K562 (cell line): ENCODE measurements at regions not wholly inside any gene's neighbourhood (a gene's known extent, or its start where the extent isn't known, plus 50 kb on each side); places are given as distances from the start of the nearest gene placed in this dataset.

Experiments used
- ATAC-seq: fragments of 200-7000 bp; cut with Tn5 transposase; 3 replicates; pipeline ENCODE4 v1.9.1; 2020; ENCODE audit warnings: moderate library complexity
- BruUV-seq: library from RNA; stranded (reverse); fragments of 400-500 nt; replicated peaks from 2 replicates; lab custom pipeline; 2021; lab: Mats Ljungman, UMichigan
- CTCF ChIA-PET: fragments of 300-600 bp; formaldehyde crosslinking; extraction: SDS; loops from one replicate; lab custom pipeline; 2021; ENCODE audit warnings: low intra/inter-chr PET ratio; lab: Yijun Ruan, JAX
- POLR2A ChIA-PET: fragments of 300-600, 350-650 bp; sonication (Branson Sonifier 250); formaldehyde crosslinking; extraction: SDS; loops from one replicate; lab custom pipeline; 2021; ENCODE audit warnings: antibody characterized with exemption, inconsistent platforms; lab: Yijun Ruan, JAX
- DNase-seq, 4 experiments: peaks; one replicate each; pipeline versions ENCODE4 v3.0.0 to v3.0.0-alpha.2; 2011 to 2018; ENCODE audit warnings: low spot score in 3 of 4, mixed read lengths in 3 of 4; ENCODE audit errors: extremely low read depth in 1 of 4
- FAIRE-seq: peaks from 2 replicates; lab custom pipeline; 2011; peaks lifted over from hg19 to GRCh38; lab: Jason Lieb, UNC
- H2AFZ ChIP-seq: 2 replicates; pipeline ENCODE4 v1.6.0; 2011; ENCODE audit warnings: low read depth, low read length, control low read depth, inconsistent platforms
- H3K27ac ChIP-seq: fragments of 200-600 bp; 3 replicates; pipeline ENCODE4 v1.8.0; 2011; ENCODE audit warnings: low read depth, mild to moderate bottlenecking, control low read depth, inconsistent platforms, low read length, moderate library complexity, mixed read lengths; ENCODE audit errors: extremely low read depth
- H3K27me3 ChIP-seq, 2 experiments: fragments of 300-600 bp in 1 of 2; 2 replicates in 1 of 2; 3 replicates in 1 of 2; pipeline versions ENCODE4 v1.6.0 to v1.8.0; 2011; ENCODE audit warnings: inconsistent platforms in 2 of 2, low read length in 2 of 2, mild to moderate bottlenecking in 1 of 2, mixed read lengths in 1 of 2, moderate library complexity in 1 of 2; ENCODE audit not compliant: control insufficient read depth in 2 of 2, insufficient read depth in 2 of 2
- H3K36me3 ChIP-seq: fragments of 300-600 bp; 3 replicates; pipeline ENCODE4 v1.8.0; 2011; ENCODE audit warnings: mild to moderate bottlenecking, low read length, inconsistent platforms; ENCODE audit not compliant: control insufficient read depth, insufficient read depth
- H3K4me1 ChIP-seq, 2 experiments: fragments of 200-600 bp in 1 of 2; replicated peaks in 1 of 2; 2 replicates in 1 of 2; 3 replicates in 1 of 2; pipeline versions ENCODE4 v1.5.1 to v1.8.0; 2011; ENCODE audit warnings: inconsistent platforms in 2 of 2, low read length in 2 of 2, mild to moderate bottlenecking in 1 of 2, mixed read lengths in 1 of 2, moderate library complexity in 1 of 2; ENCODE audit not compliant: control insufficient read depth in 2 of 2, insufficient read depth in 2 of 2
- H3K4me2 ChIP-seq: 2 replicates; pipeline ENCODE4 v1.6.1; 2011; ENCODE audit warnings: low read length, control low read depth, inconsistent platforms, mixed read lengths; ENCODE audit not compliant: insufficient read depth
- H3K4me3 ChIP-seq: fragments of 200-600 bp; sonication (generic), shearing (Covaris generic); 2 replicates; pipeline ENCODE4 v1.5.1; 2016; ENCODE audit warnings: control low read depth, inconsistent platforms
- H3K79me2 ChIP-seq: fragments of 200-600 bp; 3 replicates; pipeline ENCODE4 v1.8.0; 2011; ENCODE audit warnings: low read length, inconsistent platforms; ENCODE audit not compliant: control insufficient read depth, insufficient read depth
- H3K9ac ChIP-seq, 2 experiments: 2 replicates each; pipeline versions ENCODE4 v1.6.0 to v1.6.1; 2011; ENCODE audit warnings: low read depth in 2 of 2, low read length in 2 of 2, control low read depth in 1 of 2, inconsistent platforms in 1 of 2, mild to moderate bottlenecking in 1 of 2, mixed read lengths in 1 of 2; ENCODE audit not compliant: insufficient read depth in 1 of 2
- H3K9me1 ChIP-seq: one replicate; pipeline ENCODE4 v1.6.0; 2011; ENCODE audit warnings: inconsistent platforms, mild to moderate bottlenecking, low read length, moderate library complexity; ENCODE audit not compliant: control insufficient read depth, insufficient read depth
- H3K9me3 ChIP-seq: replicated peaks from 2 replicates; pipeline ENCODE4 v1.5.1; 2011; ENCODE audit warnings: low read depth, low read length, inconsistent platforms; ENCODE audit not compliant: control insufficient read depth, insufficient read depth
- H4K20me1 ChIP-seq: replicated peaks from 2 replicates; pipeline ENCODE4 v1.6.1; 2011; ENCODE audit warnings: low read length, inconsistent platforms, mixed read lengths; ENCODE audit not compliant: control insufficient read depth, insufficient read depth
- CBFA2T2 ChIP-seq: fragments of 450-650 bp; conservative IDR thresholded peaks from 2 replicates; pipeline ENCODE4 v1.6.1; 2017; ENCODE audit warnings: mild to moderate bottlenecking
- CBFA2T3 ChIP-seq: fragments of 450-650 bp; IDR thresholded peaks from 2 replicates; pipeline ENCODE4 v1.6.1; 2017
- CBX1 ChIP-seq: sonication (generic); IDR thresholded peaks from 2 replicates; pipeline ENCODE4 v1.6.1; 2016; ENCODE audit warnings: antibody characterized with exemption, low read depth, mild to moderate bottlenecking
- JUN ChIP-seq, 2 experiments: sonication (generic) in 1 of 2; formaldehyde crosslinking in 1 of 2; IDR thresholded peaks; 2 replicates each; pipeline versions ENCODE4 v1.6.1 to v1.8.0; 2012 to 2022; ENCODE audit warnings: borderline replicate concordance in 2 of 2, mild to moderate bottlenecking in 2 of 2, improper control_type of control experiment in 1 of 2, low read depth in 1 of 2, low read length in 1 of 2, missing genetic modification reagents in 1 of 2
- KLF13 ChIP-seq: fragments of 450-650 bp; IDR thresholded peaks from 2 replicates; pipeline ENCODE4 v1.6.1; 2016; ENCODE audit warnings: missing genetic modification characterization, low read depth, mild to moderate bottlenecking, missing compliant biosample characterization, moderate library complexity, borderline replicate concordance
- NCOA1 ChIP-seq: fragments of 450-650 bp; IDR thresholded peaks from 2 replicates; pipeline ENCODE4 v1.6.1; 2016; ENCODE audit warnings: low read depth
- NFYB ChIP-seq: IDR thresholded peaks from 2 replicates; pipeline ENCODE4 v1.6.1; 2011; ENCODE audit warnings: mild to moderate bottlenecking, moderate library complexity; ENCODE audit not compliant: insufficient read length; ENCODE audit errors: extremely low read depth
- POLR3G ChIP-seq: IDR thresholded peaks from 2 replicates; pipeline ENCODE4 v1.6.1; 2011; ENCODE audit not compliant: insufficient read length, insufficient replicate concordance; ENCODE audit errors: extremely low read depth
- SUPT5H ChIP-seq: fragments of 450-650 bp; IDR thresholded peaks from 2 replicates; pipeline ENCODE4 v1.6.1; 2016
- XRCC5 ChIP-seq: fragments of 200-400 bp; formaldehyde crosslinking; IDR thresholded peaks from 2 replicates; pipeline ENCODE4 v1.6.1; 2017; ENCODE audit warnings: low read depth, mild to moderate bottlenecking, low read length
- ZBTB7A ChIP-seq: IDR thresholded peaks from 2 replicates; pipeline ENCODE4 v1.6.1; 2011; ENCODE audit warnings: low read depth, mild to moderate bottlenecking, low read length, moderate library complexity, borderline replicate concordance; ENCODE audit not compliant: control insufficient read depth
- ZNF146 ChIP-seq: IDR thresholded peaks from one replicate; pipeline ENCODE4 v1.6.1; 2018; ENCODE audit warnings: missing compliant biosample characterization; ENCODE audit not compliant: unreplicated experiment
- ZNF3 ChIP-seq: fragments of 250-450 bp; sonication (Bioruptor Pico); IDR thresholded peaks from 2 replicates; pipeline ENCODE4 v1.5.0; 2021; ENCODE audit warnings: mild to moderate bottlenecking, moderate library complexity
- ZNF347 ChIP-seq: fragments of 450-650 bp; formaldehyde crosslinking; IDR thresholded peaks from 2 replicates; pipeline ENCODE4 v1.4.0; 2020; ENCODE audit warnings: low read depth, mild to moderate bottlenecking, moderate library complexity
- ZNF444 ChIP-seq: fragments of 250-450 bp; sonication (Bioruptor Pico); IDR thresholded peaks from 2 replicates; pipeline ENCODE4 v1.4.0; 2020; ENCODE audit warnings: mild to moderate bottlenecking, moderate library complexity
- ZNF551 ChIP-seq: fragments of 250-450 bp; sonication (Bioruptor Pico); IDR thresholded peaks from 2 replicates; pipeline ENCODE4 v1.5.0; 2021; ENCODE audit warnings: mild to moderate bottlenecking, moderate library complexity
- ZNF561 ChIP-seq: fragments of 450-650 bp; formaldehyde crosslinking; conservative IDR thresholded peaks from 2 replicates; pipeline ENCODE4 v1.4.0; 2020; ENCODE audit warnings: mild to moderate bottlenecking, moderate library complexity
- ZNF695 ChIP-seq: fragments of 450-650 bp; formaldehyde crosslinking; IDR thresholded peaks from 2 replicates; pipeline ENCODE4 v1.4.0; 2020; ENCODE audit warnings: mild to moderate bottlenecking, moderate library complexity
- ZNF785 ChIP-seq: fragments of 250-450 bp; sonication (Bioruptor Pico); IDR thresholded peaks from 2 replicates; pipeline ENCODE4 v1.4.0; 2020; ENCODE audit warnings: mild to moderate bottlenecking
- ZZZ3 ChIP-seq: fragments of 450-650 bp; IDR thresholded peaks from 2 replicates; pipeline ENCODE4 v1.6.1; 2016; ENCODE audit warnings: antibody characterized with exemption, mild to moderate bottlenecking, moderate library complexity
- in situ Hi-C: fragments of 300-500 bp; cut with MboI; formaldehyde crosslinking; loops from 4 replicates; pipeline ENCODE4 v1.15.0; 2018; ENCODE audit warnings: inconsistent platforms, mixed read lengths
- intact Hi-C: fragments of 100-400 bp; cut with micrococcal nuclease; formaldehyde crosslinking; loops from 2 replicates; pipeline ENCODE4 v1.14.2; 2022
- TF ChIP-seq, protein P1 (sequence below): sonication (generic); formaldehyde crosslinking; IDR thresholded peaks from 2 replicates; pipeline ENCODE4 v1.8.0; 2022; ENCODE audit warnings: missing genetic modification reagents, mild to moderate bottlenecking, borderline replicate concordance
- TF ChIP-seq, protein P2 (sequence below): fragments of 450-650 bp; IDR thresholded peaks from 2 replicates; pipeline ENCODE4 v1.6.1; 2016

DNA sequence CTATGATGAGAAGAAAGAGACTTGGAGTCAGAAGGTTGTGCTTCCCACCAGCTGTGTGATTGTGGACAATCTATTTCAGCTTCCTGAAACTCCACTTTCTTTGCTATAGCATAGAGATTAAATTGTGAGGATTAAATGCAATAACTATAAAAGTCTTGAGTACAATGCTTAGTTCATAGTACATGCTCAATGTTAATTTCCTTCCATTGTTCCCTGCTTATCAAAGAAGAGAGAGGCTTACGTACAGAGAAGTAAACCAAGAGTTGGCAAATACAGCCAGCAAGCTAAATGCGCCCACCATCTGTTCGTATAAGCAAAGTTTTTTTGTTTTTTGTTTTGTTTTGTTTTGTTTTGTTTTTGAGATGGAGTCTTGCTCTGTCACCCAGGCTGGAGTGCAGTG is 317.9 kb upstream of the NFIA start (continued):
- TF ChIP-seq, protein P1, sequence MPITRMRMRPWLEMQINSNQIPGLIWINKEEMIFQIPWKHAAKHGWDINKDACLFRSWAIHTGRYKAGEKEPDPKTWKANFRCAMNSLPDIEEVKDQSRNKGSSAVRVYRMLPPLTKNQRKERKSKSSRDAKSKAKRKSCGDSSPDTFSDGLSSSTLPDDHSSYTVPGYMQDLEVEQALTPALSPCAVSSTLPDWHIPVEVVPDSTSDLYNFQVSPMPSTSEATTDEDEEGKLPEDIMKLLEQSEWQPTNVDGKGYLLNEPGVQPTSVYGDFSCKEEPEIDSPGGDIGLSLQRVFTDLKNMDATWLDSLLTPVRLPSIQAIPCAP (CRISPR knock-in tag), result no peak
- TF ChIP-seq ZNF695 (CRISPR knock-in tag), result no peak
- no peak for TF ChIP-seq KLF13 (tag)
- no peak for TF ChIP-seq ZNF444
- TF ChIP-seq SUPT5H, result no peak
- TF ChIP-seq CBFA2T3, result no peak
- TF ChIP-seq POLR3G, result no peak
- TF ChIP-seq ZNF561 (CRISPR knock-in tag), result no peak

DNA sequence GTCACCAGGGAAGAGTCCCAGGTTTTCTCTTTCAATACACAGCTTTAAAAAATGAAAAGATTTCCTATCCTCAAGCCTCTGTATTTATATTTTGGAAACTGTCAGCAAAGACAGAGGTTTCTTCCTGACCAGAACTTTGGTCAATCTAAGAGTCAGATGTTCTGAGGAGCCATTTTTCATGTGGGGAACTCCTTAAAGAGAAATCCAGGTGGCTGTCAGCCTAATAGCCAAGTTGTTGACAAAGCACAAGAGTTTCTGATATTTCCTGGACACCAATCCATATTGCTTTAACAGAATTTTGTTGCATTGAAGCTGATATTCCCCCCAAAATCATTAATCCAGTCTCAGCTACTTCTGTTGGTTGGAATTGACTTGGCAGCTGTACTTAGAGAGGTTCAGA is 318.6 kb upstream of the NFIA start:
- Histone ChIP-seq H4K20me1 (no peaks in the 10 kb centered on the region), H3K9me1 (no peaks in the 10 kb centered on the region), H3K9me3 (no peaks in the 10 kb centered on the region), H3K4me1 (no peaks in the 10 kb centered on the region), H3K27ac (no peak overlapping the region), H3K4me3 (no peak overlapping the region), H3K27me3 (no peaks in the 10 kb centered on the region), H3K79me2 (no peaks in the 10 kb centered on the region), H3K36me3 (no peaks in the 10 kb centered on the region), H3K4me2 (no peak overlapping the region), H2AFZ (no peak overlapping the region), H3K9ac (no peak overlapping the region)
- no peak for DNase-seq
- ChIA-PET CTCF (interaction anchor here (0.7 kb wide), 1 partner anchor 784 kb away, joined by 3 read pairs; no protein-coding TSS in a partner anchor), POLR2A (no interaction called here)
- no TSS peak for BruUV-seq
- in situ Hi-C loops (no loop called here), intact Hi-C loops (loop anchor here (2.0 to 10.0 kb wide), 2 partner anchors 189 to 787 kb away; no protein-coding TSS in a partner anchor)
- ATAC-seq, result no peak
- FAIRE-seq, result no peak
- TF ChIP-seq NFYB (no peak), XRCC5 (no peak), ZNF3 (CRISPR knock-in tag) (no peak), ZZZ3 (no peak), JUN (IDR thresholded peaks at IDR 0.05; ENCODE audit: borderline replicate concordance, low read depth, low read length) (no peak), JUN (CRISPR knock-in tag; IDR thresholded peaks at IDR 0.05; ENCODE audit: borderline replicate concordance) (no peak), ZNF146 (CRISPR knock-in tag) (no peak), ZBTB7A (no peak), NCOA1 (no peak), CBX1 (no peak), ZNF785 (no peak), ZNF551 (CRISPR knock-in tag) (no peak), ZNF347 (CRISPR knock-in tag) (no peak), CBFA2T2 (no peak)
- TF ChIP-seq, protein P2, sequence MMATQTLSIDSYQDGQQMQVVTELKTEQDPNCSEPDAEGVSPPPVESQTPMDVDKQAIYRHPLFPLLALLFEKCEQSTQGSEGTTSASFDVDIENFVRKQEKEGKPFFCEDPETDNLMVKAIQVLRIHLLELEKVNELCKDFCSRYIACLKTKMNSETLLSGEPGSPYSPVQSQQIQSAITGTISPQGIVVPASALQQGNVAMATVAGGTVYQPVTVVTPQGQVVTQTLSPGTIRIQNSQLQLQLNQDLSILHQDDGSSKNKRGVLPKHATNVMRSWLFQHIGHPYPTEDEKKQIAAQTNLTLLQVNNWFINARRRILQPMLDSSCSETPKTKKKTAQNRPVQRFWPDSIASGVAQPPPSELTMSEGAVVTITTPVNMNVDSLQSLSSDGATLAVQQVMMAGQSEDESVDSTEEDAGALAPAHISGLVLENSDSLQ, result no peak
